Pons (tissue), 1 donor: ENCODE measurements at regions not wholly inside any gene's neighbourhood (a gene's known extent, or its start where the extent isn't known, plus 50 kb on each side); places are given as distances from the start of the nearest gene placed in this dataset.
"Not testable (repeated sequence)": the region's sequence is repeated elsewhere in the genome, so short reads cannot be mapped to it uniquely, and the experiment has no call there.

ENCODE experiments used
- DNase-seq: peaks from one replicate; pipeline ENCODE4 v3.0.0-alpha.2; 2016; ENCODE audit warnings: low spot score

DNA sequence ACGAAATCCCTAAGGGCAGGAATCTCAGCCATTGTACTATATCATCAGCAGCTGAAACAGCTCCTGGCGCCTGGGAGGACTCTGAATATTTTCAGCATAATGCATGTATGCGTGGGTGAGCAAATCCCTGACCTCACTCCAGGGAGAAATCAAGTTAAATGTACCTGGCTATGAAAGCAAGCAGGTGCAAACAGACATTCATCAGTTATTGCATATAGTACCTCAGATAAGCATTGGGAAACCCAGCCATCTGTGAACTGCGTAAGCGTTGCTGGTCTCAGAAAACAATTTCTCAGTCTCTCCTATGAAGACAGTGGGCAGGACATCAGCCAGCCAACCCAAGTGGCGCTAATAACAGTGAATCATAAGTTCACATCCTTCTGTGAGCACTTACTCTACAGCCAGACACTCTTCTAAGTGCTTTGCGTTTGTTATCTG, 622.6 kb downstream of the EPM2A start:
- DNase-seq: no peak

DNA sequence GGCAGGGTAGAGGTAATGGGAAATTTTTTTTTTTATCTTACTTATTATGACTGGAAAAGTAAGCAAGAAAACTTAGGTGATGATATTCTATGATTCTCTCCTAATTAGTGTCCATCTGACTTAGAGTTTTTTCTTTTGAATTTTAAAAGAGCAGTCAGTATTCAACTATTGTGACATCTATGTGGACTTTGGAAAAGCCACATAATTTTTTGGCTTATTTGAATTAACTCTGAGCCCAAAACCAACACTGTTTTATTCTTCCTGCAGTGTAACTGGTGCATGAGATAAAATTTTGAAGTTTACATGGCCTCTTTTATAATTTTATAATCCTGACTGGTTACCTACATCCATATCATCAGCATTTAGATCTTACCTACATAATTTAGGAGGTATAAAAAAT, 619.7 kb downstream of the EPM2A start:
- no peak for DNase-seq

DNA sequence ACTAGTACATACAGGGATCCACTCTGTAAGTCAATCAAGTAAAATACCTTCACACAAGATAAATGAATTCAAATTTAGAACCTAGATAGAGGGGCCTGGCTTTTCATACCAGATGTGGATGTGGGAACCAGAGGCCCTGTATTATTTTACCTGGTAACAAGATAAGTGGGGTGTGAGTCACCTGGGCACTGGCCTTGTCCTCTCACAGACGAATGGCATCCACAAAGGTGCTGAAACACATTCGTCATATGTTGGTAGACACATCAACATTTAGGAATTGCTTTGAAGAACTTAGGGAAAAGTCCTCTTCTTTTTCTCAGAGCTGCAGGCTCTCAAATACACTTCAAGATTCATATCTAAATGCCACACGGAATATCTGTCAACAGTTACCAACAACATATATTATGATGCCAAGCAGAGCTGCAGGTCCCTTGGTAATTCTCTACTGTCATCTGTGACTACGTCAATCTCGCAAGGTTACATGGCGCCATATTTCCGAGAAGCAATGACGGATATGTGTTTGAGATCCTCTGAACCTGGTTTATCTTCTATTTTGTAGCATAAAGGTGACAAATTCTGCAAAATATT, 618.6 kb downstream of the EPM2A start:
- no peak for DNase-seq

DNA sequence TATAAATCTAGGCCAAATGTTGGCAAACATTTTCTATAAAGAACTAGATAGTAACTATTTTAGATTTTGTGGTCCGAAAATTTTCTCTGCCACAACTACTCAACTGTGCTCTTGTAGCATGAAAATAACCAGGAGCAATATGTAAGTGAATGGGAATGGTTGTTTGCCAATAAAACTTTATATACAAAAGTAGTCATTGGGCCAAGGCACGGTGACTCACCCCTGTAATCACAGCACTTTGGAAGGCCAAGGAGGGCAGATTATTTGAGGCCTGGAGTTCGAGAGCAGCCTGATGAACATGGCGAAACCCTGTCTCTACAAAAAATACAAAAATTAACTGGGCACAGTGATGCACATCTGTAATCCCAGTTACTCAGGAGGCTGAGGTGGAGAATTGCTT, 617.1 kb downstream of the EPM2A start:
- DNase-seq: no peak

DNA sequence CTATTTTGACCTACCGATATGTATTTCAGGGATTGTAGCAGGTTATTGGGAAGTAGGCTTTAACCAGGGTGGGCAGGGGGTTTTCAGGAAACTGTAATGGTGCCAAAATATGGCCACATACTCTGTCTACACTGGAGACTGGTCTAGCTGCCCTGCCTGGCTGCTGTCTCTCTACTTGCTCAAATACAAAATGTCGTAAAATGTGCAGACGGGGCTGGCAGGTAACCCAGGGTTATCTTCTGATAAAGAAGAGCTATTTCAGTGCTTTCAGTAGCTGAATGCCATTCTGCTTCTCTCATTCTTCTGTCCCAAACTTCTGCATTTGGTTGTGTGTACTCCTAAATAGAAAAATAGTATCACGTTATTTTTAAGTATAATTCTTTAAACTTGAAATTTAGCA, 616.2 kb downstream of the EPM2A start:
- no peak for DNase-seq

DNA sequence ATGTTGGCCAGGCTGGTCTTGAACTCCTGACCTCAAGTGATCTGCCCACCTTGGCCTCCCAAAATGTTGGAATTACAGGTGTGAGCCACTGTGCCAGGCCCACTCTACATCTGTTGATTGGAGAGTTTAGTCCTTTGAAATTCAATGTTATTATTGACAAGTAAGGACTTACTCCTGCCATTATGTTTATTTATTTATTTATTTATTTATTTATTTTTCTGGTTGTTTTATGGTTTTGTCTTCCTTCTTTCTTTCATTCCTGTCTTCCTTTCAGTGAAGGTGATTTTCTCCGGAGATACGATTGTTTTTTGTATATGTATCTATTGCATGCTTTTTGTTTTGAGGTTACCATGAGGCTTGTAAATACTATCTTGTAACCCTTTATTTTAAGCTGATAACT, 602.6 kb downstream of the EPM2A start:
- DNase-seq: no peak

DNA sequence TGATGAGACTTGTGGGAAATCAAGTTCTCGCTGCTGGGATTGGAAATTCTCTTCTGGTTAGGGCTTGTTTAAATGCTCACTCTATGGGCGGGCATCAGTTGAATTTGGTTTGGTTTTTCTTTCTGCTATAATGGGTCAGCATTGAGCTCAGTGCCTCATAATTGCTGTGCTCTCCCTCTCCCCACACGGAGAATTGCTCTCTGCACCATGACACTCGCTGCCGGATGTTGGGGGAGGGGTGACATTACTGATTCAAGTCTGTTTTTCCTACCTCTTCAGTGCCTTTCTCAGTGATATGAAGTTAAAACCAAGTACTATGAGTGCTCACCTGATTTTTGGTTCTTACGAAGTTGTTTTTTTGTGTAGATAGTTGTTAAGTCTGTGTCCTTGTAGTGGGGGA, 599.6 kb downstream of the EPM2A start:
- DNase-seq: no peak

DNA sequence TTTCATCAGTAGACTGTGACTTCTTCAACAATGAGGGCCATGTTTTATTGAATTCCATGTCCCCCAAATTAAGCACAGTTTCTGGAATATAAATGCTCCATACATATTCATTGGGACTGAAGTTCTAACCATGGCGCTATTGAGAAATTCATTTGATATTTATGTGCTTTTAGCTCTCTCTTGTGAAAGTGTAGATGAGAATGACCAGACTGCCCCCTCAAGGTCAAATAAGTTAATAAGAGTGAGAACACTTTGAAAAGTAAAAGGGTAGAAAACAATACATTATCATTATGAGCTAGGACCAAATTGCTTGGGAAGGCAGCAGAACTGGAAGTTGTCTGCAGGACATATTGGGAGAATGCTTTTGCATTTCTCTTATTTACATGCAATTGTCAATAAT, 597.9 kb downstream of the EPM2A start:
- no peak for DNase-seq

DNA sequence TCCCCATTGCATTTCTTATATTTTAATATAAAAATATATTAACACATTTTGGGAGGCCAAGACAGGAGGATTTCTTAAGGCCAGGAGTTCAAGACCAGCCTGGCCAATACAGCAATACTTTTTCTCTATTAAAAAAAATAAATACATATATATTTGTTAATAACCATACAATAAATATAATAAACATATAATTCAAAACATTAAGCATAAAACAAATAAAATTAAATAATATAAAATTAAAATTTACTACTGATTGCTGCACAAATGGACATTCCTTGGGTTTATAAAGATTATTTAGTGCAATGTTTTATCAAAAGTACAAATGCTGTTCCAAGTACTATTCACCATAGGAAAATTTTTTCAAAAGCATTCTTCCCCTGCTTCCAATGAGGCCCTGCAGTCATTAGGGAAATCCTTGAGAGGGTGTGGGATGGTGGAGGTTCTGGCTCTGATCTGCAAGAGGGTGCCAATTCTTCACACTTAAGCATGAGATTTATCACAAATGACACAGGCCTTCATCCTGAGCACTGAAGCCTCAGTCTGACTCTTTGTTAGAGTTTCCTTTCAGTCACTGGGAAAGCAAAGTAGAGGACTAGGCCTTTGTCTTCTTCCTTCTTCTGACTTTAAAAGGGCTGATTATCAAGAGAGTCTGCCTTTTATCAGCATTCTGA, 596.7 kb downstream of the EPM2A start:
- DNase-seq: no peak

DNA sequence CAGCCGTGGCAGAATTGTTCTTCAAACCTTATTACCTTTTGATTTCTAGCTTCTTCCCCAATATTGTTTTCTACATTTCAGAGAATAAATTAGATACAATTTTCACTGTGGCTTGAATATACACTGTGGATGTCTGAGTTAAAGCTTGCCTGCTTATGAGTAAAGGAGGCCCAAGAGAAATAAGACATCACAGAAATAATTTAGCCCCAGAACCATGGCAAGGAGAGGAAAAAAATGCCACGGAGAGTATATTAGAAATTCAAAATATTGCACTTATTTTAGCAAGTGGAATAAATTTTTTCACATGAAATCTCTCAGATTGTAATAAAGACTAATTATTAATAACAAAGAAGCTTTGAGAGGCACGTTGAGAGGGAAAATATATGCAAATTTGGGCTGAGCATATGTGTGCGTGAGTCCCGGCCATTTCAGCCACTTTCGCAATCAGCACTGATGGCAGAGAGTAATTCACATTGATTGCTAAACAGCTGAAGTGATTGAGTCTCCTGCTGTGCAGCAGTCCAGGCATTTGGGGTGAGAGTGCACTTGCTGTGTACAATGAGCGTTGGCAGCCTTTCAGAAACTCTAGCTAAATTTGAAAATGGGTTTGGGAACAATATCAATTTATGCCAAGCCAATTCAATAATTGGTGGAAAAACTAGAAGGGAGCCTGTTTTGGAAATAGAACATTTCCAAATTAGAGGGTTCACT, 596.0 kb downstream of the EPM2A start:
- no peak for DNase-seq

DNA sequence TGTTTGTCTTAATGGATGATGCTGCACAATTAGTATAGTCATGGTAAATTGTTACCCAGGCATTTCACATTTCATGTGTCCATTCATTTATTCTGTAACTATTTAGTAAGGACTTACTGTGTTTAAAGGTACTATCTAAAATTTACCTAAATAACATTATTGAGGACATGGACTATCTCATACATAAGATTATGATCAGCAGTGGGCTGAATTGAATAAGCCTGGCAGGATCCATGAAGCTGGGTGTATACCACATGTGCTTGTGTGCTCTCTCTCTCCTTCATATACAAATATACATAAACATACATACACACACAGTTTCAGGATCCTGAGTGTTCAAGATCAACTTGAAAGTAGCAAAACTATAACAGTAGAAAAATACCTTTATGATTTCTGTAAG, 595.4 kb downstream of the EPM2A start:
- no peak for DNase-seq

DNA sequence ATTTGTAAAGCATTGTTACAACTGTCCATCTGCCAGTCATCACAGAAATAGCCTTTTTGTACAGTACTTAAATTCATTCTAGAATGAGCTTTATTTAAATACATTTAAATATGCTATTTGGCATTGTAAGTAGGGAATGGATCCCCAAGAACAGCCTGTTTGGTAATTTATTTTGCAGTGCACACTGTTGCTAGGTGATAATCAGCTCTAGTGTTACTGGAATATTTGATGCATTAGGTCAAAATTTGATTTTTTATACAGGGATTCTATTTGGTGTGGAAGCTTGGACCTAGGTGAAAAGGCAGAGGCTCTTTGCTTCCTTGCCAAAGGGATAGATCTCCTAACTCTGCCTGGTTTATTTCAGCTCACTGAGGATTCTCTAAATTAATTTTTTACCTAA, 593.7 kb downstream of the EPM2A start:
- no peak for DNase-seq

DNA sequence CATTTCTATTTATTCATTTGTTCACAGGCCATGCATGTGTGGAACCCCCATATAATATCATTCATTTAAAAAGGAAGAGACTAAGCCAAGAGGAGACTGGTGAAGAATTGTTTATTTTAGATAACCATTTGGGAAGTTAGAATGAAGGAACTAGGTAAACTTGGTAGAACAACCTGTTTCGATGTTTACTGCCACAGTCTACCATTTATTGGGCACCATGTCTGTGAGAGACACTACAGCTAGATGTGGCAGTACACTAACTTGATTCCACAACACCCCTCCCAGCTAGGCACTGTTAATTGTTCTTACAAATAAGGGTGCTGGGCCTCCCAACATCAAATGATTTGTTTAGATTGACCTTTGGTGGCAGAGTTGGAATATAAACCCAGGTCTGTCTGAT, 592.4 kb downstream of the EPM2A start:
- DNase-seq: no peak

DNA sequence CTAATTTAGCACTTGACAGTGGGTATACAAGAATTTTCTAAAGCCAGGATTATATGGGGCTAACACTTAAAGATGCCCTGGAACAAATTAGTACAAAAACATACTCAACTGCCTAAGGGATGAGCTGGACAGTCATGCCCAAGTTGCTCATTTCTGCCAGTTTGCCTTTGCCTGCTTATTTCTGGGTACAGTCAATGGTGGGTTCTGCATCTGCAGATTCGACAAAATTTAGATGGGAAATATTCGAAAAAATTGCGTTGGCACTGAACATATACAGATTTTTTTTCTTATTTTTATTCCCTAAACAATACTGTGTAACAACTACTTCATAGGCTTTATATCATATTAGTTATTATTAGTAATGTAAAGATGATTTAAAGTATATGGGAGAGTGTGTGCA, 591.9 kb downstream of the EPM2A start:
- no peak for DNase-seq

DNA sequence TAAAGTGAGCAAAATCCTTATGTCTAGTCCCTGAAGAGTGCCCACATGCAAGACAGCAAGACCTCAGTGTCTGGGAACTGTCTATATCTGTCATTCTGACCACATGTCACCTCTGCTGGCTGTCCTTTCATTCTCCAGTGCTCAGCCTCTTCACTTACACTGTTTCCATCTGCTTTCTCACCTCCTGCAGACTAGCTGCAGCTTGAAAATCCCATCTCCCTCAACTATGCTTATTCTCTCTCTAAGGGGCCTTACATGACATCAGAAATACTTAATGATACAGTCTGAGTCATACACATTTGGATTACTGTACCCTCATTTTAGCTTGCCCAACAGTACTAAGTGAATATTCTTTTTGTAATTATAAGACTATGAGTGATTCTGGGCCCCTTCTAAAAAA, 587.8 kb downstream of the EPM2A start:
- peak; percentile 19 for DNase-seq

DNA sequence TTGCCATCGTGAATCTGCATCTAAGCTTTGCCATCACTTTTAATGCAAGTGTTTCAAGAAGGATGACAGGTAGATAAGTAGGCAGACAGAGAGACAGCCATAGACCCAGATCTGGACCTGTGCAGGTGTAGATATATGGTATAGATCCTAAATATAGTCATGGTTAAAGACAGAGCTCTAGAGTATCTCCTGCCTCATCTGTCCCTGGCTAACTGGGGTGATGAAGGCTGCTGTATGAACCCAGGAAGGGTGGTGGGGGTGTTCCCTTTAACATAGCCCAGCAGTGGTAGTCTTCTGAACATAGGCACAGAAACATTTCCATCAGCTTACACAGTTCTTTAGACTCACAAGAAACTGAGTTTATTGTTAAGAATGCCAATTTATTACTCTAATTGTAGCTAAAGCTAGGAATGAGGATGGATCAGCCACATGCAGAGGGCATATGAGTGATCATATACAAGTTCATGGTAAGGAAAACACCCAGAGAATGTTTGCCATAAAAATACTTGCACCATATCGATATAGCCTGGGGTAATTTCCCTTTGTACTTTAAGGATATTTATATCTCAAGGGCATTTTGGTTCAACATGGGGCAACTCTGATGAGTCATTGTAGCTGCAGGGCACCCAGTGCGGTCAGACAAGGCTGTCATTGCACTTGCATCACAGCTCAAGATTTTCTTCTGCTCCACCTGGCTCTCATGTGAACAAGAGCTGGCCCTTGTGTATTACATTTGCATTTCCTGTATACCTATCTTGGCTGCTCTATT, 587.2 kb downstream of the EPM2A start:
- DNase-seq: no peak

DNA sequence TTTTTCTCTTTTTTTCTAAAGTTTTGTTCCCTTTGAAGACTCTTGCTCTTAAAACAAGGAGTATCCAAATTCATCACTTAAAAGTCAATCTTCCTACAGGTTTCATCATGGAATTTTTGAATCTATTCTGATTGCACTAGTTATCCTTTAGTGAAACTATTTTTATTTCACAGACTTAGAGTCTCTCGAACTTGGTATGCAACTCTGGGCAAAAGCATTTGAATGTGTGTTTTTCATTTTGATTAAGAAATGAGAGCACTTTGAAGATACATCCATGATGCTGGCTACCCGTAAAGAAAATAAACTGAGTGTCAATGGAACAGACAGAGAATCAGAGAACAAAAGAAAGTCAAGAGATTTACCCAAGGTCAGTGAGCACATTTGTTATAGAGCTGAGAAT, 586.5 kb downstream of the EPM2A start:
- no peak for DNase-seq

DNA sequence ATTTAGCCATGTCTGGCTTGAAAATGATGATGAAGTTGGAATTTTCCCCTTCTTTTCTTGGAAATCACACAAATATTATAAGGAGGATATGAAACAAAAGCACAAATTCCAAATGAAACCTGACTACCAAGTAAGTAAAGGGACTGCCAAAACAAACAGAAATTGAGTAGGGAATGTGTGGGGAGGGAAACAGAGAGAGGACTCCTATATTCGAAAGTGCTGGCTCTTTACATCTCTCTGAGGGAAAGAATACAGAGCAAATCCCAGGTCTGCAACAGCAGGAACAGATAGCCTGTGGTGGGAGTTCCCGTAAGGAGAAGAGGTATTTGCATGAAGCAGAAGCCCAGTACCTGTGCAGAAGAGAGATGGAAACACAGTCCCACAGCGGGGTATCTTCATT, 583.7 kb downstream of the EPM2A start:
- DNase-seq: no peak

DNA sequence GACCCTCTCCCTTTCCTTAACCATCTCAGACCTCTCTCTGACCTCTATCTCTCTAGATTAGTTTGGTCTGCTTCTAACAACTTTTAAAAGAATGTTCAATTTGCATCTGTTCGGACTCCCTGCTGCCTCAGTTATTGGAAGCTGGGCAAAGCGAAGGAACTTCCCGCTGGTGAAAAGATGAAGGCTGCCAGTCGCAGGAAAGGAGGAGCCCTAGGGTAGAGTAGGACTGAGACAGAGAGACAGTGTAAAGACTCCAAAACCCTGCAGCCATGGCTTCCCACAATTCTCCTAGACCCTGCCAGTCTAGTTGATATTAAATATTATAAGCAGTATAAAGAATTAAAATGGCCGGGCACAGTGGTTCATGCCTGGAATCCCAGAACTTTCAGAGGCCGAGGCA, 581.8 kb downstream of the EPM2A start:
- no peak for DNase-seq

DNA sequence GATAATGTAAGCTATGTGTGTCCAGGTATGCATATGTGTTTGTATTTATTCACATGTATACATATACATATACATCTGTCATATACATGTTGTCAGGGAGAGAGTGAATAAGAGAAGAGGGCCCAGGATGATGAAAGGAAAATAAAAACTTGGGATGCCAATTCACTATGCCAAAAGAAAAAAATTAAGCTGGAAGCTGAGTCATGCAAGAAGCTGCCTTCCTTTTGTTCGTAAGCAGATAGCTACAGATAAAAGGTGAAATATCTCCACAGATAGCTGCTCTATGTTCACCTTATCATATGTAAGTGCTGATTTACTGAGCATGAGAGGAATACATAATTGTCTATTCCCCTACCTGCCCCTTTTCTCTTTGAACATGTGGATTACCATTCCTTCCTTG, 579.9 kb downstream of the EPM2A start:
- no peak for DNase-seq

DNA sequence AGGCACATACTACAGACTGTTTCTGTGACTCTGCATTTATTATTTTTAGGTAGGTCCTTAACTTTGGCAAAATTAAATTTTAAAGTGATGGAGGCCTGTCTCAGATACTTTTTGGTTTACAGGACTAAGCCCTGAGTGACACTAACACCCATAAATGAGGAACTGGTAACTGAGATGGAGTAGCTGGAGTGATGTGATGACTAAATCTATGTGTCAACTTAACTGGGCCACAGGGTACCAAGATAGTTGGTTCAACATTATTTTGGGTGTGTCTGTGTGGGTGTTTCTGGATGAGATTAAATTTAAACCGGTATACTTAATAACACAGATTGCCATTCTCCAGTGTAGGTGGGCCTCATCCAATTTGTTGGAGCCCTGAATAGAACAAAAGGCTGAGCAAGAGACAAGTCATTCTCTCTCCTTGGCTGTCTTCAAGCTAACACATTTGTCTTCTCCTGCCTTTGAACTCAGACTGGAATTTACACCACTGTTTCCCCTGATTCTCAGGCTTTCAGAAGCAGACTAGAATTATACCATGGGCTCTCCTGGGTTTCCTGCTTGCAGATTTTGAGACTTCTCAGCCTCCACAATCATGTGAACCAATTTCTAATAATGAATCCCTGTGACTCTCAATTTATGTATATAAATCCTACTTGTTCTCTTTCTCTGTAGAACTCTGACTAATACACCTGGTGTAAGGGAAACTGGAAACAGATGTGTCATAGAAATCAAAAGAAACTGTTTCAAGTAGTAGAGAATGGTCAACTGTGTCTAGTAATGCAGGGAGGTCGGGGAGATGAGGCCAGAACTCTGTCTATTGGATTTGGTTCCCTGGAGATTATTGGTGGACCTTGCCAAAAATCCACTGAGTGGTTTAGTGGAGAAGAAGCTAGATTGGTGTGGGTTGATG, 579.2 kb downstream of the EPM2A start:
- no peak for DNase-seq

DNA sequence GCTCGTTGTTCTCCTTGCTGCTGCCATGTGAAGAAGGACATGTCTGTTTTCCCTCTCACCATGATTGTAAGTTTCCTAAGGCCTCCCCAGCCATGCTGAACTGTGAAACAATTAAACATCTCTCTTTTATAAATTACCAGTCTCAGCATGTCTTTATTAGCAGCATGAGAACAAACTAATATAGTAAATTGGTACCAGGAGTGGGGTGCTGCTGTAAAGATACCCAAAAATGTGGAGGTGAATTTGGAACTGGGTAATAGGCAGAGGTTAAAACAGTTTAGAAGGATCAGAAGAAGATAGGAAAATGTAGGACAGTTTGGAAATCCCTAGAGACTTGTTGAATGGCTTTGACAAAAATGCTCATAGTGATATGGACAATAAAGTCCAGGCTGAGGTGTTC, 576.7 kb downstream of the EPM2A start:
- DNase-seq: not testable (repeated sequence)
